ENCODE measurements at regions not wholly inside any gene's neighbourhood (a gene's known extent, or its start where the extent isn't known, plus 50 kb on each side); places are given as distances from the start of the nearest gene placed in this dataset.
"Not testable (repeated sequence)": the region's sequence is repeated elsewhere in the genome, so short reads cannot be mapped to it uniquely, and the experiment has no call there.

GRCh38 chr2:145380436-145381017 is 860.6 kb upstream of the ZEB2 start:
- TF ChIP-seq POLR2A (IDR thresholded peaks at IDR 0.05), result no peak
- TF ChIP-seq CTCF (IDR thresholded peaks at IDR 0.05), result no peak
- no peak for DNase-seq
- H3K36me3 ChIP-seq (replicated peaks in 1 of 2), result no peaks in the 10 kb centered on the region
- no peak overlapping the region for H3K4me3 ChIP-seq
- intact Hi-C loops (cut with DNase I), result no loop called here
- no peak overlapping the region for H3K27ac ChIP-seq
- peaks cover 0 to 6% (median 0%) of the 10 kb centered on the region in 3 donors for H3K9me3 ChIP-seq (replicated peaks in 1 of 3)
- H3K4me1 ChIP-seq (replicated peaks in 1 of 2), result no peaks in the 10 kb centered on the region
- 84 to 89% (median 86%) methylated on average over 4 of the region's 4 CpGs for WGBS, 4 donors
- H3K27me3 ChIP-seq, result no peaks in the 10 kb centered on the region

DNA sequence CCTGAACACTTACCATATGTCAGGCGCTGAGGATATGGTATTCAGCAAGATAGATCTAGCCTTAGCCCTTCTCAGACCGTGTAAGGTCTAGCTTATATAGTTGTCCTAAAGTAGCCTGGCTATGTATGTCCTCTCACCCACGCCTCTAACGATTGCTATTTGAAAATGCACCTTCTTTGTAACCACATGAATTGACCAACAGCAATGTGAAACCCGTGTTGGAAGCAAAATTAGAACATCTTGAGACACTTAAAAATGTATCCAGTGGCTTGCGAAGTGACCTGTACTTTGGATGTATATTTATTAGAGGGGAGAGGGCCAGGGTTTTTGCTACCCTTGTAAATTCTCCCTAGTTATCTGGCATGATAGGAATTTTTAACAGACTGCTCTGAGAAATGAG is 860.0 kb upstream of the ZEB2 start:
- TF ChIP-seq POLR2A (IDR thresholded peaks at IDR 0.05) (no peak), CTCF (IDR thresholded peaks at IDR 0.05) (no peak)
- H3K36me3 ChIP-seq (replicated peaks in 1 of 2), result no peaks in the 10 kb centered on the region
- no peak overlapping the region for H3K4me3 ChIP-seq
- H3K27me3 ChIP-seq, result no peaks in the 10 kb centered on the region
- no peak overlapping the region for H3K27ac ChIP-seq
- intact Hi-C loops (cut with DNase I), result no loop called here
- 86 to 91% (median 88%) methylated on average over 6 of the region's 6 CpGs for WGBS, 4 donors
- peaks cover 0 to 6% (median 0%) of the 10 kb centered on the region in 3 donors for H3K9me3 ChIP-seq (replicated peaks in 1 of 3)
- DNase-seq, result no peak
- no peaks in the 10 kb centered on the region for H3K4me1 ChIP-seq (replicated peaks in 1 of 2)

DNA sequence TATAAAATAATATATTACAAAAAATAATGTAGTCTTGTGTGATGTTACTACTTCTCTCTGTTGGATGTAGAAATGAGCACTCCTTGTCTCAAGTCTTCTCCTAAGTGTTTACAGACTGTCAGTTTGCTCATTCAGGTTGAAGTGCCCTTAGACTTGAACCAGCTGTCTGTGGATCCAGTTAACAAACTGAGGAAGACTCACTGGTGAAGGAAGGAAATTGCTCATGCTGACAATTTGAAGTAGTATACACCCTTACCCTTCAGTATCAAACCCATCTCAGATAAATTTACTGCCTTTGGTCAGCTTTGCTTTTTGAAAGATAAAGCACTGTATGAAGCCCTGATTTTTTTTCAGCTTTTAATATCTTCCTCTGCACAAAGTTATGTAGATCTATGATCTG is 854.2 kb upstream of the ZEB2 start:
- Histone ChIP-seq H3K4me1 (replicated peaks in 1 of 2) (no peaks in the 10 kb centered on the region), H3K27ac (no peak overlapping the region), H3K36me3 (replicated peaks in 1 of 2) (no peaks in the 10 kb centered on the region), H3K4me3 (no peak overlapping the region), H3K27me3 (no peaks in the 10 kb centered on the region), H3K9me3 (replicated peaks in 1 of 3) (peaks cover 0 to 4% (median 0%) of the 10 kb centered on the region in 3 donors)
- DNase-seq, result no peak
- intact Hi-C loops (cut with DNase I), result no loop called here
- TF ChIP-seq POLR2A (IDR thresholded peaks at IDR 0.05), result no peak
- no peak for TF ChIP-seq CTCF (IDR thresholded peaks at IDR 0.05)

GRCh38 chr2:145367334-145367733 is 847.4 kb upstream of the ZEB2 start:
- H3K9me3 ChIP-seq (replicated peaks in 1 of 3); DNase-seq; H3K4me1 ChIP-seq (replicated peaks in 1 of 2); H3K4me3 ChIP-seq; H3K36me3 ChIP-seq (replicated peaks in 1 of 2); H3K27ac ChIP-seq; H3K27me3 ChIP-seq; intact Hi-C loops (cut with DNase I): not testable (repeated sequence)
- WGBS, 4 donors, result 90 to 98% (median 93%) methylated on average over 3 of the region's 3 CpGs

GRCh38 chr2:145366341-145366740 is 846.4 kb upstream of the ZEB2 start:
- no peak overlapping the region for H3K27ac ChIP-seq
- no peaks in the 10 kb centered on the region for H3K4me1 ChIP-seq (replicated peaks in 1 of 2)
- TF ChIP-seq POLR2A (IDR thresholded peaks at IDR 0.05) (no peak), CTCF (IDR thresholded peaks at IDR 0.05) (no peak)
- no peaks in the 10 kb centered on the region for H3K27me3 ChIP-seq
- DNase-seq, result no peak
- H3K9me3 ChIP-seq (replicated peaks in 1 of 3), result no peaks in the 10 kb centered on the region
- H3K36me3 ChIP-seq (replicated peaks in 1 of 2), result no peaks in the 10 kb centered on the region
- intact Hi-C loops (cut with DNase I), result no loop called here
- no peak overlapping the region for H3K4me3 ChIP-seq
